Liver (tissue), 8 donors: ENCODE measurements at regions not wholly inside any gene's neighbourhood (a gene's known extent, or its start where the extent isn't known, plus 50 kb on each side); places are given as distances from the start of the nearest gene placed in this dataset.

Experiments
- DNase-seq: peaks from one replicate; pipeline ENCODE4 v3.0.0-alpha.2; 2017; ENCODE audit warnings: low spot score
- H3K27ac ChIP-seq, 2 donors: one replicate each; pipeline ENCODE4 v1.7.0; 2013; ENCODE audit warnings: inconsistent platforms in 2 of 2, low read length in 2 of 2, control low read depth in 1 of 2, low read depth in 1 of 2, mild to moderate bottlenecking in 1 of 2
- H3K27me3 ChIP-seq, 4 donors: one replicate each; pipeline versions ENCODE4 v1.6.1 to v1.7.0; 2013; ENCODE audit warnings: low read length in 3 of 4, inconsistent platforms in 1 of 4, mild to moderate bottlenecking in 1 of 4, moderate library complexity in 1 of 4; ENCODE audit not compliant: control insufficient read depth in 4 of 4, insufficient read depth in 4 of 4
- H3K36me3 ChIP-seq, 4 donors: one replicate each; pipeline versions ENCODE4 v1.6.1 to v1.7.0; 2013; ENCODE audit warnings: low read length in 3 of 4, mild to moderate bottlenecking in 3 of 4, low read depth in 1 of 4, moderate library complexity in 1 of 4; ENCODE audit not compliant: control insufficient read depth in 4 of 4, insufficient read depth in 3 of 4
- H3K4me1 ChIP-seq, 4 donors: one replicate each; pipeline versions ENCODE4 v1.6.1 to v1.7.0; 2013; ENCODE audit warnings: low read length in 3 of 4, mild to moderate bottlenecking in 3 of 4, moderate library complexity in 1 of 4; ENCODE audit not compliant: control insufficient read depth in 4 of 4, insufficient read depth in 4 of 4
- H3K4me3 ChIP-seq, 3 donors: one replicate each; pipeline versions ENCODE4 v1.6.1 to v1.7.0; 2013; ENCODE audit warnings: low read length in 3 of 3, control low read depth in 1 of 3, low read depth in 1 of 3, mild to moderate bottlenecking in 1 of 3
- H3K9ac ChIP-seq, 2 donors: one replicate each; pipeline ENCODE4 v1.7.0; 2013; ENCODE audit warnings: low read length in 2 of 2, mild to moderate bottlenecking in 2 of 2, moderate library complexity in 2 of 2, control low read depth in 1 of 2, low read depth in 1 of 2
- H3K9me3 ChIP-seq, 4 donors: one replicate each; pipeline versions ENCODE4 v1.6.1 to v1.7.0; 2013; ENCODE audit warnings: low read length in 3 of 4; ENCODE audit not compliant: control insufficient read depth in 4 of 4
- CTCF ChIP-seq: fragments of 150-350 bp; IDR thresholded peaks from 2 replicates; pipeline ENCODE4 v1.5.1; 2017; ENCODE audit warnings: improper control_type of control experiment, low read depth, low read length; ENCODE audit not compliant: missing input control
- EGR1 ChIP-seq, 2 donors: IDR thresholded peaks; 2 replicates each; pipeline ENCODE4 v1.6.1; 2016 to 2018; ENCODE audit warnings: antibody characterized with exemption in 2 of 2, low read depth in 2 of 2
- FOXA1 ChIP-seq: IDR thresholded peaks from 2 replicates; pipeline ENCODE4 v1.6.1; 2016; ENCODE audit warnings: antibody characterized with exemption
- FOXA2 ChIP-seq: IDR thresholded peaks from 2 replicates; pipeline ENCODE4 v1.6.1; 2016; ENCODE audit warnings: antibody characterized with exemption
- GABPA ChIP-seq, 2 donors: IDR thresholded peaks in 1 of 2; conservative IDR thresholded peaks in 1 of 2; 2 replicates each; pipeline ENCODE4 v1.6.1; 2016; ENCODE audit warnings: antibody characterized with exemption in 2 of 2, mild to moderate bottlenecking in 1 of 2, moderate library complexity in 1 of 2
- HNF4A ChIP-seq, 2 donors: conservative IDR thresholded peaks; 2 replicates each; pipeline ENCODE4 v1.6.1; 2016; ENCODE audit warnings: antibody characterized with exemption in 2 of 2, mild to moderate bottlenecking in 2 of 2
- HNF4G ChIP-seq: IDR thresholded peaks from 2 replicates; pipeline ENCODE4 v1.6.1; 2016; ENCODE audit warnings: antibody characterized with exemption
- JUND ChIP-seq, 2 donors: IDR thresholded peaks; 2 replicates each; pipeline ENCODE4 v1.6.1; 2016; ENCODE audit warnings: antibody characterized with exemption in 2 of 2
- NR2F2 ChIP-seq: IDR thresholded peaks from 2 replicates; pipeline ENCODE4 v1.6.1; 2016; ENCODE audit warnings: antibody characterized with exemption
- RAD21 ChIP-seq, 2 donors: IDR thresholded peaks; 2 replicates each; pipeline ENCODE4 v1.6.1; 2016; ENCODE audit warnings: antibody characterized with exemption in 2 of 2, mild to moderate bottlenecking in 2 of 2
- REST ChIP-seq: IDR thresholded peaks from 2 replicates; pipeline ENCODE4 v1.6.1; 2016; ENCODE audit warnings: antibody characterized with exemption, mild to moderate bottlenecking
- RXRA ChIP-seq, 2 donors: IDR thresholded peaks; 2 replicates each; pipeline ENCODE4 v1.6.1; 2017 to 2018; ENCODE audit warnings: antibody characterized with exemption in 2 of 2, mild to moderate bottlenecking in 1 of 2
- SP1 ChIP-seq: IDR thresholded peaks from 2 replicates; pipeline ENCODE4 v1.6.1; 2018; ENCODE audit warnings: antibody characterized with exemption, mild to moderate bottlenecking
- TAF1 ChIP-seq: conservative IDR thresholded peaks from 2 replicates; pipeline ENCODE4 v1.6.1; 2016; ENCODE audit warnings: antibody characterized with exemption, mild to moderate bottlenecking
- YY1 ChIP-seq: IDR thresholded peaks from 2 replicates; pipeline ENCODE4 v1.6.1; 2016; ENCODE audit warnings: antibody characterized with exemption, mild to moderate bottlenecking
- WGBS: extraction: QIAGEN DNeasy Blood & Tissue Kit; methylation state at CpG from one replicate; pipeline ENCODE4 v1.1.7; 2013; 5-methylcytosine and 5-hydroxymethylcytosine counted together
- TF ChIP-seq, protein P1 (sequence below): IDR thresholded peaks from 2 replicates; pipeline ENCODE4 v1.6.1; 2016; ENCODE audit warnings: antibody characterized with exemption
- TF ChIP-seq, protein P2 (sequence below): IDR thresholded peaks from 2 replicates; pipeline ENCODE4 v1.6.1; 2016; ENCODE audit warnings: antibody characterized with exemption
- TF ChIP-seq, protein P3 (sequence below): IDR thresholded peaks from 2 replicates; pipeline ENCODE4 v1.6.1; 2016; ENCODE audit warnings: antibody characterized with exemption
- donor health status: healthy.
- donor health status: healthy.
- donor health status: healthy.
- donor health status: healthy.
- donor health status: healthy.

DNA sequence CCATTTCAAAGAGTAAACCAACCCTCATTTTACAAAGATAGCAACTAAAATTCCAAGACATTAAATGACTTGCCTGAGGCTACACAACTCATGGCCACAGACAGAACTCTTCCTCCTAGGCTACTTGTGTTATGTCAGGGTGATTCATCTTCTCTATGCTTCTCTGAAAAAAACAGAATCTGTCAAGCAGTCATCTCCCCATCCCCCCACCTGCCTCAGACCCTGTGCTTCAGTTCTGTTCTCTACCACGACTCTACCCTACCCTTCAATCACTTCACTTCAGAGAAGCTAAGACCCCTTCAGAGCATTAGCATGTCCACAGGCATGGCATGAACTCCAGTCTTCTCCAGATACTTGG, 277.7 kb upstream of the PTGER4 start:
- Histone ChIP-seq H3K4me1 (no peaks in the 10 kb centered on the region), H3K27me3 (no peaks in the 10 kb centered on the region), H3K9ac (no peak overlapping the region), H3K27ac (no peak overlapping the region), H3K4me3 (no peak overlapping the region), H3K36me3 (no peaks in the 10 kb centered on the region), H3K9me3 (no peaks in the 10 kb centered on the region)
- 40% methylated on average over 1 of the region's 1 CpG for WGBS
- TF ChIP-seq, protein P1, sequence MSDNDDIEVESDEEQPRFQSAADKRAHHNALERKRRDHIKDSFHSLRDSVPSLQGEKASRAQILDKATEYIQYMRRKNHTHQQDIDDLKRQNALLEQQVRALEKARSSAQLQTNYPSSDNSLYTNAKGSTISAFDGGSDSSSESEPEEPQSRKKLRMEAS = no peak
- TF ChIP-seq CTCF = no peak
- no peak for TF ChIP-seq FOXA2
- TF ChIP-seq TAF1 = no peak
- no peak for TF ChIP-seq HNF4A (conservative IDR thresholded peaks at IDR 0.05)
- no peak for TF ChIP-seq SP1
- TF ChIP-seq REST = no peak
- TF ChIP-seq, protein P2, sequence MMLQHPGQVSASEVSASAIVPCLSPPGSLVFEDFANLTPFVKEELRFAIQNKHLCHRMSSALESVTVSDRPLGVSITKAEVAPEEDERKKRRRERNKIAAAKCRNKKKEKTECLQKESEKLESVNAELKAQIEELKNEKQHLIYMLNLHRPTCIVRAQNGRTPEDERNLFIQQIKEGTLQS = no peak
- no peak for TF ChIP-seq FOXA1
- TF ChIP-seq JUND (IDR thresholded peaks at IDR 0.05) = no peak
- TF ChIP-seq RXRA (IDR thresholded peaks at IDR 0.05) = no peak
- TF ChIP-seq NR2F2 = no peak
- TF ChIP-seq, protein P3, sequence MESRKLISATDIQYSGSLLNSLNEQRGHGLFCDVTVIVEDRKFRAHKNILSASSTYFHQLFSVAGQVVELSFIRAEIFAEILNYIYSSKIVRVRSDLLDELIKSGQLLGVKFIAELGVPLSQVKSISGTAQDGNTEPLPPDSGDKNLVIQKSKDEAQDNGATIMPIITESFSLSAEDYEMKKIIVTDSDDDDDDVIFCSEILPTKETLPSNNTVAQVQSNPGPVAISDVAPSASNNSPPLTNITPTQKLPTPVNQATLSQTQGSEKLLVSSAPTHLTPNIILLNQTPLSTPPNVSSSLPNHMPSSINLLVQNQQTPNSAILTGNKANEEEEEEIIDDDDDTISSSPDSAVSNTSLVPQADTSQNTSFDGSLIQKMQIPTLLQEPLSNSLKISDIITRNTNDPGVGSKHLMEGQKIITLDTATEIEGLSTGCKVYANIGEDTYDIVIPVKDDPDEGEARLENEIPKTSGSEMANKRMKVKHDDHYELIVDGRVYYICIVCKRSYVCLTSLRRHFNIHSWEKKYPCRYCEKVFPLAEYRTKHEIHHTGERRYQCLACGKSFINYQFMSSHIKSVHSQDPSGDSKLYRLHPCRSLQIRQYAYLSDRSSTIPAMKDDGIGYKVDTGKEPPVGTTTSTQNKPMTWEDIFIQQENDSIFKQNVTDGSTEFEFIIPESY = no peak
- no peak for TF ChIP-seq GABPA (IDR thresholded peaks at IDR 0.05 in 1 of 2, conservative IDR thresholded peaks at IDR 0.05 in 1 of 2)
- no peak for TF ChIP-seq YY1
- no peak for TF ChIP-seq HNF4G
- TF ChIP-seq RAD21 (IDR thresholded peaks at IDR 0.05) = no peak
- no peak for TF ChIP-seq EGR1 (IDR thresholded peaks at IDR 0.05; ENCODE audit: low read depth in 2 of 2)
- no peak for DNase-seq
